B cell (primary cell): ENCODE measurements at regions not wholly inside any gene's neighbourhood (a gene's known extent, or its start where the extent isn't known, plus 50 kb on each side); places are given as distances from the start of the nearest gene placed in this dataset.

Source experiments
- ATAC-seq: fragments of 200-7000 bp; cut with Tn5 transposase; one replicate; pipeline ENCODE4 v1.10.0; 2021; ENCODE audit warnings: low read depth, mild to moderate bottlenecking, moderate number of reproducible peaks, moderate library complexity
- CTCF ChIA-PET: fragments of 350-600 bp; sonication (Branson Sonifier 250); formaldehyde crosslinking; loops from one replicate; lab custom pipeline; 2021; ENCODE audit warnings: antibody characterized with exemption, inconsistent platforms; lab: Charles Lee
- POLR2A ChIA-PET: fragments of 350-600 bp; sonication (Branson Sonifier 250); formaldehyde crosslinking; loops from one replicate; lab custom pipeline; 2021; ENCODE audit warnings: antibody characterized with exemption; lab: Charles Lee
- DNase-seq: peaks from one replicate; pipeline ENCODE4 v3.0.0; 2013
- H2AFZ ChIP-seq: 2 replicates; pipeline ENCODE4 v1.6.1; 2012; ENCODE audit warnings: mild to moderate bottlenecking, low read depth, low read length; ENCODE audit not compliant: insufficient read depth, poor library complexity, severe bottlenecking
- H3K27ac ChIP-seq, 2 donors: 1 replicate in 1 of 2; 2 replicates in 1 of 2; pipeline ENCODE4 v1.5.1; 2012 to 2013; ENCODE audit warnings: low read length in 2 of 2, mild to moderate bottlenecking in 2 of 2, moderate library complexity in 1 of 2
- H3K27me3 ChIP-seq, 4 experiments: fragments of 200-600 bp in 1 of 4; sonication (generic) in 1 of 4; replicated peaks in 1 of 4; 1 replicate in 2 of 4; 2 replicates in 2 of 4; pipeline versions ENCODE4 v1.6.1 to v1.7.0; 2013 to 2016; ENCODE audit warnings: low read length in 3 of 4, mild to moderate bottlenecking in 2 of 4, mixed read lengths in 1 of 4, moderate library complexity in 1 of 4; ENCODE audit not compliant: insufficient read depth in 4 of 4, control insufficient read depth in 3 of 4; ENCODE audit errors: control extremely low read depth in 1 of 4
- H3K36me3 ChIP-seq, 2 experiments: replicated peaks in 1 of 2; 1 replicate in 1 of 2; 2 replicates in 1 of 2; pipeline versions ENCODE4 v1.6.1 to v1.7.1; 2013; ENCODE audit warnings: low read length in 1 of 2; ENCODE audit not compliant: insufficient read depth in 2 of 2, control insufficient read depth in 1 of 2; ENCODE audit errors: control extremely low read depth in 1 of 2, extremely low read depth in 1 of 2
- H3K4me1 ChIP-seq, 2 donors: fragments of 200-600 bp in 1 of 2; sonication (generic) in 1 of 2; 1 replicate in 1 of 2; 2 replicates in 1 of 2; pipeline versions ENCODE4 v1.5.1 to v1.6.1; 2013 to 2017; ENCODE audit warnings: low read length in 2 of 2; ENCODE audit not compliant: control insufficient read depth in 2 of 2, insufficient read depth in 2 of 2
- H3K4me2 ChIP-seq: replicated peaks from 2 replicates; pipeline ENCODE3; 2012; ENCODE audit warnings: mild to moderate bottlenecking, low read depth, low read length; ENCODE audit not compliant: poor library complexity, severe bottlenecking
- H3K4me3 ChIP-seq, 5 experiments: fragments of 200-600 bp in 1 of 5; sonication (generic) in 1 of 5; 1 replicate in 3 of 5; 2 replicates in 2 of 5; pipeline versions ENCODE4 v1.5.1 to v1.7.0; 2011 to 2016; ENCODE audit warnings: low read length in 4 of 5, mild to moderate bottlenecking in 4 of 5, low read depth in 2 of 5, control low read depth in 1 of 5, moderate library complexity in 1 of 5; ENCODE audit not compliant: insufficient read depth in 1 of 5; ENCODE audit errors: control extremely low read depth in 1 of 5, extremely low read depth in 1 of 5
- H3K79me2 ChIP-seq: fragments of 200-600 bp; sonication (generic); one replicate; pipeline ENCODE4 v1.6.0; 2016; ENCODE audit warnings: low read length; ENCODE audit not compliant: control insufficient read depth, insufficient read depth
- H3K9ac ChIP-seq: fragments of 200-600 bp; sonication (generic); 2 replicates; pipeline ENCODE4 v1.6.1; 2017; ENCODE audit warnings: mild to moderate bottlenecking, low read length, moderate library complexity
- H3K9me3 ChIP-seq, 3 donors: one replicate each; pipeline versions ENCODE4 v1.6.1 to v1.7.1; 2013; ENCODE audit warnings: low read length in 2 of 3; ENCODE audit not compliant: control insufficient read depth in 2 of 3, insufficient read depth in 1 of 3; ENCODE audit errors: control extremely low read depth in 1 of 3
- H4K20me1 ChIP-seq: 2 replicates; pipeline ENCODE4 v1.6.0; 2012; ENCODE audit warnings: mild to moderate bottlenecking, low read length; ENCODE audit not compliant: insufficient read depth, control insufficient read depth, poor library complexity, severe bottlenecking
- H3K27ac Mint-ChIP-seq: one replicate; pipeline ENCODE4 v1.8.0; 2021; ENCODE audit warnings: mixed read lengths
- H3K27me3 Mint-ChIP-seq: one replicate; pipeline ENCODE4 v1.8.0; 2021; ENCODE audit warnings: mixed read lengths
- H3K4me1 Mint-ChIP-seq: one replicate; pipeline ENCODE4 v1.8.0; 2021; ENCODE audit warnings: mixed read lengths
- H3K4me3 Mint-ChIP-seq: one replicate; pipeline ENCODE4 v1.8.0; 2021; ENCODE audit warnings: mixed read lengths
- H3K9me3 Mint-ChIP-seq: one replicate; pipeline ENCODE4 v1.8.0; 2022; ENCODE audit warnings: mixed read lengths; ENCODE audit not compliant: insufficient read depth
- CTCF ChIP-seq: fragments of 200-600 bp; IDR thresholded peaks from one replicate; pipeline ENCODE4 v1.8.0; 2022; ENCODE audit warnings: antibody characterized with exemption, mild to moderate bottlenecking
- EZH2 ChIP-seq: IDR thresholded peaks from 2 replicates; pipeline ENCODE4 v1.6.1; 2012; ENCODE audit warnings: borderline replicate concordance, low read depth, mild to moderate bottlenecking, moderate library complexity, low read length; ENCODE audit not compliant: insufficient read depth, poor library complexity, severe bottlenecking
- WGBS: methylation state at CpG from one replicate; pipeline ENCODE4 v1.1.5; 2013; ENCODE audit warnings: missing lambda C conversion rate; ENCODE audit not compliant: insufficient coverage; 5-methylcytosine and 5-hydroxymethylcytosine counted together
- intact Hi-C: fragments of 100-400 bp; cut with micrococcal nuclease; formaldehyde crosslinking; loops from one replicate; pipeline ENCODE4 v1.10.0; 2022

DNA sequence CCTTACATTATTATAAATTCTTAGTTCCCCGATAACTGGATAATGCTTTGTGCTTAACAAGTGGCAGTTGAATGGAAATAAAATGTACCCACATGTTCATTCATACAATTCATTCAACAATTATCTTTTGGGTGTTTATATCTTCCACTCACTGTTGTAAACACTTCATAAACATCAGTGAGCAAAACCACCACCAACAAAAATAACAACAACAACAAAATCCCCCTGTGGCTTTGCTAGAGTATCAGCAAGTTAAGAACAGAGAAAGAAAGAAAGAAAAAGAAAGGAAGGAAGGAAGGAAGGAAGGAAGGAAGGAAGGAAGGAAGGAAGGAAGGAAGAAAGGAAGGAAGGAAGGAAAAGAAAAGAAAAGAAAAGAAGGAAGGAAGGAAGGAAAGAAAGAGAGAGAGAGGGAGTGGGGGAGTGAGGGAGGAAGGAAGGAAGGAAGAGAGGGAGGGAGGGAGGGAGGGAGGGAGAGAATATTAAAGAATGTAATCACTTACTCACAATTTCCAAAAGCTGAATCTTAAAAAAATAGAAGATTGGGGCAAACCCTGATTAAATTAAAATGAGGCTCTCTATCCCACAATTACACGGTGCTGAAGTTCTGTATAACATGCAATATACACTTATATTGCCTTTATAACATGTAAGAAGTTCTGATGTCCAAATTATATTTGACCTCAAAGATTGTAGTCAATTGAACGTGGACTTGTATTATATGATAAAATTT lies 2238.8 kb downstream of the LRRC4C start:
- H3K9me3 ChIP-seq, result peaks cover 0 to 5% (median 0%) of the 10 kb centered on the region in 3 donors
- no peak overlapping the region for H3K4me3 ChIP-seq
- DNase-seq (no peak), ATAC-seq (no peak)
- CTCF ChIA-PET, result no interaction called here
- no peak overlapping the region for H3K9ac ChIP-seq
- H4K20me1 ChIP-seq, result no peaks in the 10 kb centered on the region
- intact Hi-C loops, result no loop called here
- H3K36me3 ChIP-seq, result no peaks in the 10 kb centered on the region
- POLR2A ChIA-PET, result no interaction called here
- H3K27me3 ChIP-seq, result no peaks in the 10 kb centered on the region
- no peak overlapping the region for H2AFZ ChIP-seq
- Mint-ChIP-seq H3K27me3 (no peaks in the 10 kb centered on the region), H3K4me1 (no peaks in the 10 kb centered on the region), H3K27ac (no peak overlapping the region), H3K4me3 (no peak overlapping the region), H3K9me3 (peaks cover 8% of the 10 kb centered on the region)
- TF ChIP-seq CTCF, result no peak
- TF ChIP-seq EZH2, result no peak
- no peaks in the 10 kb centered on the region for H3K79me2 ChIP-seq
- H3K4me1 ChIP-seq, result no peaks in the 10 kb centered on the region
- H3K27ac ChIP-seq, result no peak overlapping the region
- no peak overlapping the region for H3K4me2 ChIP-seq
- WGBS, result no CpG with 5 or more reads among the region's 3 CpGs

DNA sequence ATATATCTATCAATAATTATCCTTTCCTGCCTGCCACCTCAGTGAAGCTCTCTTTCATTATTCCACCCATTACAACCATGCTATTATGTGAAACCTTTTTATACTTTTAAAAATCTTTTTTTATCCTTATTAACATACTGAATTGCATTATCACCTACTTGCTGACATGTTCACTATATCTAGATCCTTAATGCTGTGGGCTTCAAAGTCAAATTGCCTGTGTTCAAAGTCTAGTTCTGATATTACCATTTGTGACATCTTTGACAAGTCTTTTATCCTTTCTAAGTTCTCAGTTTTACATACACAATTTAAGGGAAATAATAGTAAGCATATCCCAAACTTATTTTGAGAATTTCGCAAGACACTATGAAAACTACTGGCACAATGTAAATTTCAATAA lies 2239.4 kb downstream of the LRRC4C start:
- ATAC-seq, result no peak
- no peaks in the 10 kb centered on the region for H3K36me3 ChIP-seq
- no peaks in the 10 kb centered on the region for H4K20me1 ChIP-seq
- H3K4me1 ChIP-seq, result no peaks in the 10 kb centered on the region
- H2AFZ ChIP-seq, result no peak overlapping the region
- no CpG with 5 or more reads among the region's 1 CpG for WGBS
- H3K9ac ChIP-seq, result no peak overlapping the region
- no peak overlapping the region for H3K4me3 Mint-ChIP-seq
- H3K79me2 ChIP-seq, result no peaks in the 10 kb centered on the region
- no peaks in the 10 kb centered on the region for H3K27me3 ChIP-seq
- H3K9me3 ChIP-seq, result peaks cover 0 to 5% (median 0%) of the 10 kb centered on the region in 3 donors
- ChIA-PET POLR2A (no interaction called here), CTCF (no interaction called here)
- no peaks in the 10 kb centered on the region for H3K4me1 Mint-ChIP-seq
- DNase-seq, result no peak
- intact Hi-C loops, result no loop called here
- TF ChIP-seq CTCF (no peak), EZH2 (no peak)
- no peak overlapping the region for H3K4me3 ChIP-seq
- no peak overlapping the region for H3K27ac ChIP-seq
- no peak overlapping the region for H3K4me2 ChIP-seq
- H3K27me3 Mint-ChIP-seq, result no peaks in the 10 kb centered on the region
- no peak overlapping the region for H3K27ac Mint-ChIP-seq
- peaks cover 8% of the 10 kb centered on the region for H3K9me3 Mint-ChIP-seq
